B cell (primary cell): ENCODE measurements at regions not wholly inside any gene's neighbourhood (a gene's known extent, or its start where the extent isn't known, plus 50 kb on each side); places are given as distances from the start of the nearest gene placed in this dataset.

Source experiments
- CTCF ChIP-seq: fragments of 200-600 bp; IDR thresholded peaks from one replicate; pipeline ENCODE4 v1.8.0; 2022; ENCODE audit warnings: antibody characterized with exemption, mild to moderate bottlenecking
- EZH2 ChIP-seq: IDR thresholded peaks from 2 replicates; pipeline ENCODE4 v1.6.1; 2012; ENCODE audit warnings: borderline replicate concordance, low read depth, mild to moderate bottlenecking, moderate library complexity, low read length; ENCODE audit not compliant: insufficient read depth, poor library complexity, severe bottlenecking

- TF ChIP-seq CTCF (no peak), EZH2 (no peak)
Observed at GRCh38 chr5:32496104-32496503, 51.6 kb upstream of the ZFR start.
